Lower lobe of right lung (tissue), 2 donors: ENCODE measurements at regions not wholly inside any gene's neighbourhood (a gene's known extent, or its start where the extent isn't known, plus 50 kb on each side); places are given as distances from the start of the nearest gene placed in this dataset.

Experiments used
- ATAC-seq, 2 donors: fragments of 200-7000 bp; cut with Tn5 transposase; one replicate each; pipeline ENCODE4 v1.9.1; 2020 to 2022; ENCODE audit warnings: mild to moderate bottlenecking in 2 of 2, moderate library complexity in 2 of 2
- DNase-seq: peaks from one replicate; pipeline ENCODE4 v3.0.0-alpha.2; 2020
- H3K27ac ChIP-seq: fragments of 200-600 bp; one replicate; pipeline ENCODE4 v1.8.0; 2022
- H3K27me3 ChIP-seq: fragments of 200-600 bp; one replicate; pipeline ENCODE4 v1.8.0; 2022; ENCODE audit warnings: low read depth
- H3K36me3 ChIP-seq: fragments of 200-600 bp; one replicate; pipeline ENCODE4 v1.8.0; 2022; ENCODE audit warnings: mild to moderate bottlenecking
- H3K4me1 ChIP-seq: fragments of 200-600 bp; one replicate; pipeline ENCODE4 v1.8.0; 2022
- H3K4me3 ChIP-seq: fragments of 200-600 bp; one replicate; pipeline ENCODE4 v1.8.0; 2022; ENCODE audit warnings: mild to moderate bottlenecking
- H3K9me3 ChIP-seq: fragments of 200-600 bp; one replicate; pipeline ENCODE4 v1.8.0; 2022
- CTCF ChIP-seq: fragments of 200-600 bp; IDR thresholded peaks from one replicate; pipeline ENCODE4 v1.8.0; 2022; ENCODE audit warnings: antibody characterized with exemption, mild to moderate bottlenecking
- intact Hi-C: fragments of 100-400 bp; cut with DNase I; formaldehyde crosslinking; loops from one replicate; pipeline ENCODE4 v1.11.0; 2022
- donor health status: DM: no; HTN: yes; CAD: no; lungs with severe emphysema.

GRCh38 chrX:115988825-115989224 lies 181.7 kb upstream of the AGTR2 start:
- no peak for TF ChIP-seq CTCF
- no peak for DNase-seq
- intact Hi-C loops, result no loop called here
- Histone ChIP-seq H3K4me3 (no peak overlapping the region), H3K36me3 (no peaks in the 10 kb centered on the region), H3K9me3 (no peaks in the 10 kb centered on the region), H3K27me3 (no peaks in the 10 kb centered on the region), H3K4me1 (no peaks in the 10 kb centered on the region), H3K27ac (no peak overlapping the region)
- ATAC-seq, result no peak

DNA sequence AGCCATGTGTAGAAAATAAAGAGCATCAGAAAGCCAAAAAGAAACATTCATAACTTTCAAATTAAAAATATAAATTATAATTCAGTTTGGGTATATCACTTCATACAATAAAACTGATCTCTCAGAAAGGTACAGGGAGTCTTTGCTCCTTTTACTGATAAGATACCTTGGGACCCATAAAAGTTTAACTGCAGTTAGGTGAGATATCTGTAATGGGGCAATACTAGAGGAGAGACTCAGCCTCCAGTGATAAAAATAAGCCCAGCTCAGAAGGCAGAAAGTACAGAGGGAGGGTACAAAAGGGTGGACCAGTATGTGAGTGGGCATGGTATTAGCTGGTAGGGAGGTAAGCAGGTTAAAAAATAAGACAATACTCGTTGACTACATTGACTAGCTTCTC lies 180.9 kb upstream of the AGTR2 start:
- DNase-seq, result no peak
- Histone ChIP-seq H3K27me3 (no peaks in the 10 kb centered on the region), H3K9me3 (no peaks in the 10 kb centered on the region), H3K36me3 (no peaks in the 10 kb centered on the region), H3K4me3 (no peak overlapping the region), H3K4me1 (no peaks in the 10 kb centered on the region), H3K27ac (no peak overlapping the region)
- no peak for ATAC-seq
- intact Hi-C loops, result no loop called here
- TF ChIP-seq CTCF, result no peak

- TF ChIP-seq CTCF, result no peak
- intact Hi-C loops, result no loop called here
- ATAC-seq (peak; percentile 67 to 91), DNase-seq (no peak)
- no peaks in the 10 kb centered on the region for H3K36me3 ChIP-seq
- H3K27me3 ChIP-seq, result no peaks in the 10 kb centered on the region
- no peak overlapping the region for H3K4me3 ChIP-seq
- no peaks in the 10 kb centered on the region for H3K9me3 ChIP-seq
- no peaks in the 10 kb centered on the region for H3K4me1 ChIP-seq
- H3K27ac ChIP-seq, result peak overlapping the region; percentile 58
These were observed 161.2 kb upstream of the AGTR2 start for GRCh38 chrX:116009346-116009745.

- intact Hi-C loops, result no loop called here
- Histone ChIP-seq H3K9me3 (no peaks in the 10 kb centered on the region), H3K4me3 (no peak overlapping the region), H3K27ac (peak overlapping the region; percentile 58), H3K36me3 (no peaks in the 10 kb centered on the region), H3K4me1 (no peaks in the 10 kb centered on the region), H3K27me3 (no peaks in the 10 kb centered on the region)
- TF ChIP-seq CTCF, result no peak
- ATAC-seq (peak; percentile 63 to 85), DNase-seq (peak; percentile 58)
These were observed 160.5 kb upstream of the AGTR2 start for GRCh38 chrX:116009861-116010710.

- intact Hi-C loops, result no loop called here
- no peak for TF ChIP-seq CTCF
- Histone ChIP-seq H3K4me3 (no peak overlapping the region), H3K36me3 (no peaks in the 10 kb centered on the region), H3K27me3 (no peaks in the 10 kb centered on the region), H3K9me3 (no peaks in the 10 kb centered on the region), H3K27ac (no peak overlapping the region), H3K4me1 (no peaks in the 10 kb centered on the region)
- ATAC-seq, result no peak
- no peak for DNase-seq
These were observed 159.6 kb upstream of the AGTR2 start for GRCh38 chrX:116010939-116011338.
